GM12878 (cell line): ENCODE measurements at regions not wholly inside any gene's neighbourhood (a gene's known extent, or its start where the extent isn't known, plus 50 kb on each side); places are given as distances from the start of the nearest gene placed in this dataset.

Source experiments
- BACH1 ChIP-seq: fragments of 450-650 bp; IDR thresholded peaks from 2 replicates; pipeline ENCODE4 v1.6.1; 2017; ENCODE audit warnings: mild to moderate bottlenecking, borderline replicate concordance
- CTCF ChIP-seq, 3 experiments: IDR thresholded peaks in 2 of 3; conservative IDR thresholded peaks in 1 of 3; 2 replicates each; pipeline ENCODE4 v1.5.1; 2011; ENCODE audit warnings: low read depth in 3 of 3, low read length in 3 of 3, mild to moderate bottlenecking in 3 of 3, control low read depth in 2 of 3, moderate library complexity in 2 of 3, inconsistent platforms in 1 of 3, mixed read lengths in 1 of 3; ENCODE audit not compliant: control insufficient read depth in 2 of 3, insufficient read depth in 1 of 3; ENCODE audit errors: extremely low read depth in 1 of 3
- DPF2 ChIP-seq: fragments of 450-650 bp; IDR thresholded peaks from 2 replicates; pipeline ENCODE4 v1.6.1; 2017; ENCODE audit warnings: mild to moderate bottlenecking
- FOXK2 ChIP-seq: fragments of 450-650 bp; IDR thresholded peaks from 2 replicates; pipeline ENCODE4 v1.6.1; 2017; ENCODE audit warnings: mild to moderate bottlenecking, moderate library complexity
- HDAC2 ChIP-seq: fragments of 200-600 bp; sonication (generic); IDR thresholded peaks from 2 replicates; pipeline ENCODE4 v1.6.1; 2017
- JUND ChIP-seq: IDR thresholded peaks from 2 replicates; pipeline ENCODE4 v1.6.1; 2012; ENCODE audit warnings: low read depth, mild to moderate bottlenecking, low read length, improper control_type of control experiment, moderate library complexity
- NR2C2 ChIP-seq: IDR thresholded peaks from 2 replicates; pipeline ENCODE4 v1.6.1; 2011; ENCODE audit warnings: borderline replicate concordance, low read depth; ENCODE audit not compliant: control insufficient read depth, insufficient read length
- POLR2A ChIP-seq: IDR thresholded peaks from 2 replicates; pipeline ENCODE4 v1.6.1; 2011; ENCODE audit warnings: low read depth, mild to moderate bottlenecking, low read length
- REST ChIP-seq: IDR thresholded peaks from 2 replicates; pipeline ENCODE4 v1.6.1; 2012; ENCODE audit warnings: mild to moderate bottlenecking, low read depth, low read length
- RFX5 ChIP-seq: IDR thresholded peaks from 2 replicates; pipeline ENCODE4 v1.6.1; 2011; ENCODE audit warnings: low read depth, low read length, improper control_type of control experiment
- SRF ChIP-seq, 2 experiments: IDR thresholded peaks; 2 replicates each; pipeline ENCODE4 v1.6.1; 2011; ENCODE audit warnings: low read depth in 2 of 2, low read length in 2 of 2, mild to moderate bottlenecking in 1 of 2, moderate library complexity in 1 of 2
- STAT1 ChIP-seq: fragments of 450-650 bp; conservative IDR thresholded peaks from 2 replicates; pipeline ENCODE4 v1.6.1; 2014; ENCODE audit warnings: antibody characterized with exemption, mild to moderate bottlenecking
- ZNF274 ChIP-seq: IDR thresholded peaks from one replicate; pipeline ENCODE4 v1.8.0; 2011; ENCODE audit not compliant: insufficient read length, insufficient read depth

DNA sequence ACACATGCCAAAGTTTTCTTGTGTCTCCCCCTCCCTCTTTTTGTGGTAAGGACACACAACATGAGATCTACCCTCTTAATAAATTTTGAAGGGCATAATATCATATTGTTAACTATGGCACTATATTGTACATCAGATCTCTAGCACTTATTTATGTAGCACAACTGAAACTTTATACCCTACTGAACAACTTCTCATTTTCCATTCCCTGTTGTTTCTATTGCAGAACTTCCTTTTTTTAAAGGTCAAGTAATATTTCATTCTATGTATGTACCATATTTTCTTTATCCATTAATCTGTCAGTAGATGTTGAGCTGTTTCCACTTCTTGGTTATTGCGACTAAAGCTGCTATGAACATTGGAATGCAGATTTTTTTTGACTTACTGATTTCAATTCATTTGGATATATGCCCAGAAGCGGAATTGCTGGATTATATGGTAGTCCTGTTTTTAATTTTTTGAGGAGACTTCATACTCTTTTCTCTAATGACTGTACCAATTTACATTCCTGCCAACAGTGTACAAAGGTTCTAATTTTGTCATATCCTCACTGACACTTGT, 305.3 kb downstream of the PRR16 start:
- TF ChIP-seq CTCF (IDR thresholded peaks at IDR 0.05 in 2 of 3, conservative IDR thresholded peaks at IDR 0.05 in 1 of 3; ENCODE audit: control insufficient read depth in 2 of 3, extremely low read depth in 1 of 3, insufficient read depth in 1 of 3, low read depth in 3 of 3, low read length in 3 of 3) (no peak), ZNF274 (no peak), STAT1 (no peak), BACH1 (no peak), RFX5 (no peak), REST (no peak), FOXK2 (no peak), DPF2 (no peak), JUND (no peak), POLR2A (no peak), NR2C2 (no peak), SRF (IDR thresholded peaks at IDR 0.05; ENCODE audit: low read depth in 2 of 2, low read length in 2 of 2) (no peak), HDAC2 (no peak)
